PC-3 (cell line): ENCODE measurements at regions not wholly inside any gene's neighbourhood (a gene's known extent, or its start where the extent isn't known, plus 50 kb on each side); places are given as distances from the start of the nearest gene placed in this dataset.

Experiments used
- ATAC-seq: fragments of 200-7000 bp; cut with Tn5 transposase; 2 replicates; pipeline ENCODE4 v1.9.1; 2020; ENCODE audit warnings: mild to moderate bottlenecking, moderate library complexity
- BruUV-seq: library from RNA; stranded (reverse); fragments of 400-500 nt; replicated peaks from 2 replicates; lab custom pipeline; 2021; lab: Mats Ljungman, UMichigan
- CTCF ChIA-PET: fragments of 300-600 bp; sonication (Branson Sonifier 250); formaldehyde crosslinking; loops from one replicate; lab custom pipeline; 2022; ENCODE audit warnings: antibody characterized with exemption; lab: Charles Lee
- POLR2A ChIA-PET: fragments of 300-600 bp; sonication (Branson Sonifier 250); formaldehyde crosslinking; loops from one replicate; lab custom pipeline; 2022; ENCODE audit warnings: antibody characterized with exemption; ENCODE audit not compliant: unreplicated experiment; lab: Charles Lee
- DNase-seq: peaks from one replicate; pipeline ENCODE4 v3.0.0-alpha.2; 2015
- H2AFZ ChIP-seq: fragments of 300-600 bp; sonication (generic); 2 replicates; pipeline ENCODE4 v1.6.0; 2016; ENCODE audit warnings: antibody characterized with exemption, low read length
- H3F3A ChIP-seq: fragments of 300-600 bp; sonication (generic); one replicate; pipeline ENCODE4 v1.6.0; 2017; ENCODE audit warnings: antibody characterized with exemption, low read length, control low read depth, mild to moderate bottlenecking; ENCODE audit not compliant: unreplicated experiment
- H3K27ac ChIP-seq: fragments of 300-600 bp; sonication (generic); 2 replicates; pipeline ENCODE4 v1.5.1; 2016; ENCODE audit warnings: mild to moderate bottlenecking, low read length
- H3K27me3 ChIP-seq: fragments of 300-600 bp; sonication (generic); 2 replicates; pipeline ENCODE4 v1.6.1; 2016; ENCODE audit warnings: low read length, mixed read lengths
- H3K36me3 ChIP-seq: fragments of 300-600 bp; sonication (generic); 2 replicates; pipeline ENCODE4 v1.6.1; 2016; ENCODE audit warnings: low read depth, mixed run types, low read length, mixed read lengths
- H3K4me1 ChIP-seq: fragments of 300-600 bp; sonication (generic); 2 replicates; pipeline ENCODE4 v1.5.1; 2016; ENCODE audit warnings: low read length; ENCODE audit not compliant: insufficient read depth
- H3K4me2 ChIP-seq: fragments of 300-600 bp; sonication (generic); 2 replicates; pipeline ENCODE4 v1.6.0; 2016; ENCODE audit warnings: low read length
- H3K4me3 ChIP-seq: fragments of 300-600 bp; sonication (generic); 2 replicates; pipeline ENCODE4 v1.5.1; 2016; ENCODE audit warnings: mild to moderate bottlenecking, low read length, mixed read lengths
- H3K79me2 ChIP-seq: fragments of 300-600 bp; sonication (generic); 2 replicates; pipeline ENCODE4 v1.6.1; 2017; ENCODE audit warnings: low read length, mixed read lengths
- H3K9ac ChIP-seq: fragments of 300-600 bp; sonication (generic); 2 replicates; pipeline ENCODE4 v1.6.0; 2016; ENCODE audit warnings: mild to moderate bottlenecking, low read length
- H3K9me2 ChIP-seq: fragments of 300-600 bp; sonication (generic); replicated peaks from 2 replicates; pipeline ENCODE4 v1.6.1; 2016; ENCODE audit warnings: mixed run types, low read length, mixed read lengths
- H3K9me3 ChIP-seq: fragments of 300-600 bp; sonication (generic); 2 replicates; pipeline ENCODE4 v1.6.1; 2016; ENCODE audit warnings: low read length, mixed read lengths
- H4K20me1 ChIP-seq: fragments of 300-600 bp; sonication (generic); 2 replicates; pipeline ENCODE4 v1.6.1; 2016; ENCODE audit warnings: low read length, mixed read lengths
- CTCF ChIP-seq: fragments of 300-600 bp; sonication (generic); conservative IDR thresholded peaks from 2 replicates; pipeline ENCODE4 v1.5.1; 2017; ENCODE audit warnings: antibody characterized with exemption, low read depth, mild to moderate bottlenecking, low read length
- EZH2 ChIP-seq: fragments of 300-600 bp; sonication (generic); IDR thresholded peaks from one replicate; pipeline ENCODE4 v1.6.1; 2017; ENCODE audit warnings: antibody characterized with exemption, mild to moderate bottlenecking, low read length; ENCODE audit not compliant: unreplicated experiment
- EZH2phosphoT487 ChIP-seq: fragments of 300-600 bp; sonication (generic); IDR thresholded peaks from 2 replicates; pipeline ENCODE4 v1.6.1; 2018; ENCODE audit warnings: mild to moderate bottlenecking, antibody characterized with exemption, low read length, borderline replicate concordance
- intact Hi-C: fragments of 100-400 bp; cut with micrococcal nuclease; formaldehyde crosslinking; loops from 2 replicates; pipeline ENCODE4 v1.9.0; 2023

- Histone ChIP-seq H3K4me1 (peaks cover 25% of the 10 kb centered on the region), H3K27me3 (no peaks in the 10 kb centered on the region), H3K36me3 (no peaks in the 10 kb centered on the region), H3K4me2 (no peak overlapping the region), H3F3A (peaks cover 4% of the 10 kb centered on the region), H3K9ac (no peak overlapping the region), H2AFZ (no peak overlapping the region), H3K9me2 (no peaks in the 10 kb centered on the region), H3K79me2 (no peaks in the 10 kb centered on the region), H3K4me3 (no peak overlapping the region), H3K27ac (no peak overlapping the region), H4K20me1 (no peaks in the 10 kb centered on the region), H3K9me3 (no peaks in the 10 kb centered on the region)
- intact Hi-C loops = no loop called here
- peak; percentile 8 for DNase-seq
- ChIA-PET POLR2A (no interaction called here), CTCF (no interaction called here)
- ATAC-seq = no peak
- no TSS peak for BruUV-seq
- TF ChIP-seq EZH2phosphoT487 = no peak
- no peak for TF ChIP-seq EZH2
- TF ChIP-seq CTCF = no peak
Measured at GRCh38 chr2:172336681-172337080, 90.7 kb upstream of the ITGA6 start.

GRCh38 chr2:172339371-172340010 is 87.9 kb upstream of the ITGA6 start:
- H3K9me2 ChIP-seq = no peaks in the 10 kb centered on the region
- BruUV-seq = no TSS peak
- POLR2A ChIA-PET = no interaction called here
- TF ChIP-seq EZH2 (no peak), EZH2phosphoT487 (no peak), CTCF (no peak)
- CTCF ChIA-PET = interaction anchor here (0.6 kb wide), 1 partner anchor 45 kb away, joined by 3 read pairs; no protein-coding TSS in a partner anchor
- DNase-seq = no peak
- no peak overlapping the region for H3K27ac ChIP-seq
- 0 out of 2 replicates have a peak, but pooled peaks cover 6% of the 10 kb centered on the region for H3K9me3 ChIP-seq
- H3K79me2 ChIP-seq = no peaks in the 10 kb centered on the region
- peaks cover 4% of the 10 kb centered on the region for H3F3A ChIP-seq
- H3K4me3 ChIP-seq = no peak overlapping the region
- H4K20me1 ChIP-seq = no peaks in the 10 kb centered on the region
- intact Hi-C loops = loop anchor here (1.0 to 2.0 kb wide), 4 partner anchors 69 to 126 kb away; no protein-coding TSS in a partner anchor
- no peaks in the 10 kb centered on the region for H3K27me3 ChIP-seq
- peak overlapping the region; percentile 79 for H3K4me2 ChIP-seq
- H3K9ac ChIP-seq = no peak overlapping the region
- 0 out of 2 replicates have a peak, but pooled peaks cover 4% of the 10 kb centered on the region for H3K36me3 ChIP-seq
- ATAC-seq = no peak
- H3K4me1 ChIP-seq = peaks cover 31% of the 10 kb centered on the region
- H2AFZ ChIP-seq = peak overlapping the region; percentile 65

GRCh38 chr2:172340394-172340793 is 87.0 kb upstream of the ITGA6 start:
- intact Hi-C loops = loop anchor here (2.0 kb wide), 3 partner anchors 68 to 88 kb away; no protein-coding TSS in a partner anchor
- Histone ChIP-seq H3K9me2 (no peaks in the 10 kb centered on the region), H3K4me2 (peak overlapping the region; percentile 79), H3K4me3 (peak overlapping the region; percentile 41; the same call in 1 of the 2 replicates), H3K27ac (peak overlapping the region; percentile 90), H3K4me1 (peaks cover 31% of the 10 kb centered on the region), H3K9ac (peak overlapping the region; percentile 53), H4K20me1 (no peaks in the 10 kb centered on the region), H3K79me2 (no peaks in the 10 kb centered on the region), H3K27me3 (no peaks in the 10 kb centered on the region), H3F3A (peaks cover 4% of the 10 kb centered on the region), H3K9me3 (0 out of 2 replicates have a peak, but pooled peaks cover 6% of the 10 kb centered on the region), H3K36me3 (0 out of 2 replicates have a peak, but pooled peaks cover 4% of the 10 kb centered on the region), H2AFZ (peak overlapping the region; percentile 65)
- DNase-seq (peak; percentile 11), ATAC-seq (peak; percentile 23)
- TF ChIP-seq EZH2phosphoT487 = no peak
- TF ChIP-seq EZH2 = no peak
- TF ChIP-seq CTCF = no peak
- CTCF ChIA-PET = no interaction called here
- POLR2A ChIA-PET = interaction anchor here (0.6 kb wide), 1 partner anchor 58 kb away, joined by 4 read pairs; no protein-coding TSS in a partner anchor
- BruUV-seq = TSS peak; percentile 31
